ENCODE measurements at regions not wholly inside any gene's neighbourhood (a gene's known extent, or its start where the extent isn't known, plus 50 kb on each side); places are given as distances from the start of the nearest gene placed in this dataset.

DNA sequence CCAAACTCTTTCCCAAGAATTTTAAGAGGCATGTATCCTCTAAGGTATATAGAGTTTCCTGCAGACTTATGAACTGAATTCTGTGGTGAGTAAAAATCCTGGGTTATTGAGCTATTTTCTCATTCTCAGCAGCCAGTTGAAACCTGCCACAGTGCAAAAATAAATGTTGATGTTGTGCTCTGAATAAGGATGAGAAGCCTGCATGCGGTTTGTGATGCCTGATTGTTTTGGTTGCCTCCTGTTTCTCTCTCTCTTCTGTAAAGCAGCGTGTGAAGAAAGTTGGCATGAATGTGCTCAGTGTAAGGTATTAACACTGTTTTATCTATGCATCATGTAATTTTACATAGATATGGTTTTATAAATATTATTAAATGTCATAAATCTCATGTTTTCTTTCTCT, 452.6 kb downstream of the CDH2 start:
- TF ChIP-seq, protein P1, sequence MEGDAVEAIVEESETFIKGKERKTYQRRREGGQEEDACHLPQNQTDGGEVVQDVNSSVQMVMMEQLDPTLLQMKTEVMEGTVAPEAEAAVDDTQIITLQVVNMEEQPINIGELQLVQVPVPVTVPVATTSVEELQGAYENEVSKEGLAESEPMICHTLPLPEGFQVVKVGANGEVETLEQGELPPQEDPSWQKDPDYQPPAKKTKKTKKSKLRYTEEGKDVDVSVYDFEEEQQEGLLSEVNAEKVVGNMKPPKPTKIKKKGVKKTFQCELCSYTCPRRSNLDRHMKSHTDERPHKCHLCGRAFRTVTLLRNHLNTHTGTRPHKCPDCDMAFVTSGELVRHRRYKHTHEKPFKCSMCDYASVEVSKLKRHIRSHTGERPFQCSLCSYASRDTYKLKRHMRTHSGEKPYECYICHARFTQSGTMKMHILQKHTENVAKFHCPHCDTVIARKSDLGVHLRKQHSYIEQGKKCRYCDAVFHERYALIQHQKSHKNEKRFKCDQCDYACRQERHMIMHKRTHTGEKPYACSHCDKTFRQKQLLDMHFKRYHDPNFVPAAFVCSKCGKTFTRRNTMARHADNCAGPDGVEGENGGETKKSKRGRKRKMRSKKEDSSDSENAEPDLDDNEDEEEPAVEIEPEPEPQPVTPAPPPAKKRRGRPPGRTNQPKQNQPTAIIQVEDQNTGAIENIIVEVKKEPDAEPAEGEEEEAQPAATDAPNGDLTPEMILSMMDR (IDR thresholded peaks at IDR 0.05), result no peak
- TF ChIP-seq POLR2A (IDR thresholded peaks at IDR 0.05), result no peak
